SK-N-MC (cell line): ENCODE measurements at regions not wholly inside any gene's neighbourhood (a gene's known extent, or its start where the extent isn't known, plus 50 kb on each side); places are given as distances from the start of the nearest gene placed in this dataset.
"Not testable (repeated sequence)": the region's sequence is repeated elsewhere in the genome, so short reads cannot be mapped to it uniquely, and the experiment has no call there.

Experiments
- EZH2 ChIP-seq: fragments of 200-600 bp; sonication (generic); IDR thresholded peaks from one replicate; pipeline ENCODE4 v1.6.1; 2017; ENCODE audit warnings: antibody characterized with exemption
- FOXP2 ChIP-seq: optimal IDR thresholded peaks from 2 replicates; pipeline ENCODE3; 2011; ENCODE audit warnings: mild to moderate bottlenecking, moderate library complexity; ENCODE audit not compliant: insufficient read depth; ENCODE audit errors: extremely low read length, control extremely low read depth
- POLR2AphosphoS5 ChIP-seq: IDR thresholded peaks from 2 replicates; pipeline ENCODE4 v1.6.1; 2012; ENCODE audit warnings: mild to moderate bottlenecking, low read depth, low read length, borderline replicate concordance

GRCh38 chr15:84525491-84526344 lies 75.1 kb upstream of the ZSCAN2 start:
- not testable (repeated sequence) for TF ChIP-seq POLR2AphosphoS5, FOXP2, EZH2
